Renal cortical epithelial cell (primary cell): ENCODE measurements at regions not wholly inside any gene's neighbourhood (a gene's known extent, or its start where the extent isn't known, plus 50 kb on each side); places are given as distances from the start of the nearest gene placed in this dataset.
"Not testable (repeated sequence)": the region's sequence is repeated elsewhere in the genome, so short reads cannot be mapped to it uniquely, and the experiment has no call there.

Experiments used
- DNase-seq: peaks from one replicate; pipeline ENCODE4 v3.0.0-alpha.2; 2011; ENCODE audit warnings: low read depth

DNA sequence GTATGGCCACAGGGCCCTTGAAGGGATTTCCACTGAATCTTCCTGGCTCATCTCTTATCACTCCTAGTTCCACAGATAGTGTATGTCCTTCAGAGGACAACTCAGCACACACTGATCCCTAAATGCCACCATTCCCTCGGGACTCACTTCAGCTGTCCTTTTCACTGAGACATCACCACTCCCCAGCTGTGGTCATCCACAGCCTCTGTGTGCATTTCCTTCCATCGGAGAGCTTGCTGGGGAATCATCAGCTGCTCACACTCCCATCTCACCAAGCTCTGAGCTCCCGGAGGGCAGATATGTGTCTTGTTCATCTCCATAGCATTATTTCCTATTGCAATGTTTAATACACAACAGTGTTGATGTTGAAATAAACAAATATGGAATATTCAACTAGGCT is 759.5 kb downstream of the RNF144A start:
- no peak for DNase-seq

GRCh38 chr2:7681881-7682461 is 764.8 kb downstream of the RNF144A start:
- DNase-seq = no peak

GRCh38 chr2:7683196-7683595 is 766.0 kb downstream of the RNF144A start:
- DNase-seq = no peak

DNA sequence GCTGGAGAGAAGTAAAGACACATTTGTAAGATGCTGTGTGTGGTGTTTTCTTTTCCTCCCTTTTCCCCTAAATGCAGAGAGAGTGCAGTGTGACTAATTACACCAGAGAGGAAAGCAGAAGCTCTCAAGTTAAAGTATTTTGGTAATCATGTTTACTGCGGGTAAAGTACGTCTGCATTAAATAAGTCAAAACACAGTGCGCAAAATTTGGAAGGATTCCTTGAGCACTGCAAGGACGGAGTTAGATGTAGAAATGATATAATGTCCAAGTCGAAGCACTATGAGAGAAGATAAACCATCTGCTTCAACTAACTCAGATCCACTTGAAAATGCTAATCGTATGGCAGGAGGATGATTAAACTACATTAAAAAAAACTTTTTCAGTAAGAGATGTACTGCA is 766.5 kb downstream of the RNF144A start:
- no peak for DNase-seq

DNA sequence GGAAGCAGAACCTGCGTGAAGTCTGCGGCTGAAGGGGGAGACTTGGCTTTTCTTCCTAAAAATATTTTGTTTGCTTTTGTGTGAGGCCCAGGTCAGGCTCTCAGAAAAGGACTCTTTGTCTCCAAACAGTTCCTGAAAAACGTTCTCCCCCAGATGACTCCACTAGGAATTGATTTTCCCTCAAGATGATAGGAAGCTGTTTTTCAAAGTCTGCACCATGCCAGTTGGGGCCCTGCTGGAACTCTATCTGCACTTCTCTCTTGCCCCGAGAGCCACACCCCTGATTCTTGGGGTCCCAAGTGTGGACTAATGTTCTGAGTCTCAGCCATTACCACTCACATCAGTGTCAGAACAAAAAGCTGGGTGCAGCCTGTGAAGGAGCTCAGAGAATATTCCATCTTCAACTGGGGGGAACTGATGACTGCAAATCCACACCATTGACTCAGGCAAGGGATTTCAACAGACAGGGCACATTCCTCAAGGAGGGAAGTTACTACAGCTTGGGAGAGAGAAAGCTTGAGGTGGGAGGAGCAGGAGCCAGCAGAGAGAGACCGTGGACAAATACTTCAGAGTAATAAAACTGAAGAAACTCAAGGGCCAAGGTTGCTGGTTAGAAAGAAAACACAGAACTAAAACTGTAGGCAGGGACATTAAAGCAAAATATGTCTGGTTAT is 768.3 kb downstream of the RNF144A start:
- peak; percentile 55 for DNase-seq

DNA sequence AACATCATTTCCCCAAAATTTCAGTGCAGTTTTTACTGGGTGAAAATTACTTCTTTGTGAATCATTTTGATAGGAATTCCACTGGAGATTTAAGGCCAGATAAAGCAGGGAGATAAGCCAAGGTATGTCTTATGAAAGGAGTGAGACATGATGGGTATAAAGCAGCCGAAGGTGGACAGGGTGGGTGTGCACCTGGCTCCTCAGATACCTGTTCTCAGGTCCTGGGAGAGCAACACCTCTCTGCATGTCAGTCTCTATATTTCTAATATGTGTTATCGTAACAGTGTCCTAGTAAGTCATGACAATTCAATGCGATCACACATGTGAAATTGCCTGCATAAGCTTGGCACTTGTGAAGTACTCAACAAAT is 768.8 kb downstream of the RNF144A start:
- DNase-seq = no peak

DNA sequence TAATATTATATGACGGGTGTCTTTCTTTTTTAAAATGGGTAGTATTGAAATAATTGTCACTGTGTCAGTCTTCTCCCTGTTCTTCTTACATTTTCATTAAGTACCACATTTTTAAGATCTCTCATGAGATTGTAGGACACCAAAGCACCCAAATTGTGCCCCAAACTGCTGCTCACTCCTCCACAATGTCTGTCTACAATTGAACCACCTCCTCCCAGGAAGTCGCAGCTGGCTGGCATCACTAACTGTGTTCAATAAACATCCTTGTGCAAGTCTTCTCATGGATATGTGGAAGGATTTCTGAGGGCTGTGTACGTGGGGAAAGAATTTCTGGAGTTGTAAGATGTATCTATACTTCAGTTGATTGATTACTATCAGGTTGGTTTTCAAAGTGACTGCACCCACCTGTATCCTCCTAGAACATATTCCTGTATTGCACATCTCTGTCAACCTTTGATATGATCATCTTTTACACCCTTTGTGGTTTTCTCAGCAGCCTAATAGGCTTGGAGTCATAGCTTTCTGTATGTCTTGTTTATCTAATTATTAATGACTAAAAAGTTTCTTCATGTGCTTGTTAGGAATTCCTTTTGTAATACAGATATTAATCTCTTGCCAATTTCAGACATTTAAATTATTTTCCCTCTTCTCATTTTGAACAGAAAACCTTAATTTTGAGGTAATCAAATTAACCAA is 774.9 kb downstream of the RNF144A start:
- DNase-seq = no peak

GRCh38 chr2:7692657-7693161 is 775.5 kb downstream of the RNF144A start:
- DNase-seq = peak; percentile 60

DNA sequence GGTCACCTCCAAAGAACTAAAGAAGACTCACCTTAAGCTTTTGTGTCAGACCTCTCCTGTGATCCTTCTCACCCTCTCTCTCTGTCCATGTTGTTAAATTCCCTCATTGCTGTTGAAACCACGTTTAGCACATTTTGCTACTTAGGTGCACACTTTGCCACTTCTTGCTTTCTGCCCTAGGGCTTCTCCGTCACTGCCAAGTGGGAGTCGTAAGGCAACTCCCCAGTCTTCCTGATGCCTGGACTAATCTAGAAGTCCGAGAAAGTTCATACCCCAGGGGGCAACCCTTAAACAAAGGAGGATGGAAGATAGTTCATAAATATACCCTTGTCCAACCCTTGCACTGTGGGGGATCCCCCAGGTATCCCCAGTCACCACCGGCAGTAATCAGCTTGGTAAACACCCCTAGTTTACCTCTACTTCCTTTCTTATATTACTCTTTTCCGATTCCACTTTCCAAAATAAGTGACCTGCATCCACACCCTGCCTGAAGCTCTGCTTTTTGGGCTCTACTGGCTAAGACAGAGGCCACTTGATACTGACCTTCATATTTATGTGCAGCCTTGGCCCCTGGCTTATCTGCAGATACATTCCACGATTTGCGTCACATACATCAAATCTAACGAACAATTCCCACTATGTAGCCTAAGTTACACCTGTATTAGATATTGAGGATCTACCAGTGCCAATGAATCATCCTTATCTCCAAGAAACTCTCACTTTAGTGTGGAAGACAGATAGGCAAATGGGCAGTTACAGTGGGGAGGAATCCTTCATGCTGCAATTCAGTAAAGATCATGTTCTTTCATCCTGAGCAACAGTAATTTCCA is 776.2 kb downstream of the RNF144A start:
- DNase-seq = no peak

GRCh38 chr2:7694076-7694985 is 777.1 kb downstream of the RNF144A start:
- no peak for DNase-seq

DNA sequence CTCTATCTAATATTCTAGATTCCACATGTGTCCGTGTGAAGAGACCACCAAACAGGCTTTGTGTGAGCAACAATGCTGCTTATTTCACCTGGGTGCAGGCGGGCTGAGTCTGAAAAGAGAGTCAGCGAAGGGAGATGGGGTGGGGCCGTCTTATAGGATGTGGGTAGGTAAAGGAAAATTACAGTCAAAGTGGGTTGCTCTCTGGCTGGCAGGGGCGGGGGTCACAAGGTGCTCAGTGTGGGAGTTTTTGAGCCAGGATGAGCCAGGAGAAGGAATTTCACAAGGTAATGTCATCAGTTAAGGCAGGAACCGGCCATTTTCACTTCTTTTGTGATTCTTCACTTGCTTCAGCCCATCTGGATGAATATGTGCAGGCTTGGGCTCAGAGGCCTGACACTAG is 779.3 kb downstream of the RNF144A start:
- not testable (repeated sequence) for DNase-seq

- no peak for DNase-seq
Measured at GRCh38 chr2:7697052-7697451, 779.8 kb downstream of the RNF144A start.

DNA sequence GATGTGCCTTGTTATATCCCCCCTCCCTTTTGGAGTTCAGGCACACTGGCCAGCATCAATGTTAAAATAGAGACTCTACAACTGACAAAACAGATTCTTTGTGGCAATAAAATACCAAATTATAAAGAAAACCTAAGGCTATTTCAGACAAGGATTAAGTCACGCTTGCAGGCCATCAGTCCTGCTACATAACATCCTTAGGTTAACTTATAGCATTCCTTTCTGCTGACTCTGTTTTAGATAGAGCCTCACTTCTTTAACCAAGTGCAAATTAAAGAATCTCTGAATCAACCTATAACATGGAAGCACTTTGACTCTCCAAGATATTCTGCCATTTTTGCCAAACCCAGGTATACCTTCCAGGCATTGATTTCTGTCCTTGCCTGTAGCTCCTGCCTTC is 784.6 kb downstream of the RNF144A start:
- DNase-seq = no peak

DNA sequence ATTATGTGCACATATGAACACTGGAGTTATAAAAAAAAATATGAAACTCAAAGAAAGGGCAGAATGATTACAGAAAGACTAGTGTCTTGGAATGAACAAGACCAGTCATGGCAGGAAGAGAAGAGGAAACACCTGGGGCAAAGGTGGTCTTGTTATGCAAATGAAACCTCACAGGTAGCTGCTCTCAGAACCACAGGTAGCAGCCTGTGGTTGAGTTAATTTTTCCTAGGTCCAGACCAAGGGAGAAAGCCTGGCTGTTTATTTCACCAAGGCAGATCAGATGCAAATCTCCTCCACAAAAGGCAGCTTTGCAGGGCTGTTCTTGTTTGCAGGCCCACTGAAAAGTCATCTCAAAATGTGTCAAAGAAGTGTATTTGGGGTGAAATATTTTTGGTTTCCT is 785.8 kb downstream of the RNF144A start:
- DNase-seq = no peak

DNA sequence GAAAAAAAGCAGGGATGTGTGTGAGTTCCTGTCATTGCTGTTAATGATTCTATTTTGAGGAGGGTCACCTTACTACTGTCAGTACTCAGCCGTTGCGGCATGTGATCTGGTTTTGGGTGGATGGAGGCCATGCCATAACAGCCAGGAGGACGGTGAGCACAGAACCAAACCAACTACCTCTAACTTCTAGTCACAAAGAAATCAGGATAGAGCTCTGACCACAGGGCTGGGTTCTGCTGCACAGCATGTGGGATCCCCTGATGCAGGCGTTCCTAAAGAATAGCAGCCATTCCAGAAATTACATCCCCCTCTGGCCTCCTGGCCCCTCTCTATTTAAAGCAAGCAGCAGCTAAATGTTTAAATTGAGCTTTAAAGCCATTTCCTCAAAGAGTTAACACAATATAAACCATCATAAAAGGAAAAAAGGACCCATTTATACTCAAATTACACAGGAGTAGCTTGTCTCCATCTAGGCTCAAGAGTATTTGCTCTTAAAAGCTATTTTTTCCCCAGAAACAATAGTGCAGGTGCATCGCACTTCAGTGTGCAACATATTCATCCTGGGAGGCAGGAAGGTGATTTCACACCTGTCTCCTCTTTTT is 786.4 kb downstream of the RNF144A start:
- DNase-seq = no peak

- no peak for DNase-seq
Measured at GRCh38 chr2:7704296-7704865, 787.2 kb downstream of the RNF144A start.

- peak; percentile 28 for DNase-seq
Measured at GRCh38 chr2:7706791-7707190, 789.6 kb downstream of the RNF144A start.

DNA sequence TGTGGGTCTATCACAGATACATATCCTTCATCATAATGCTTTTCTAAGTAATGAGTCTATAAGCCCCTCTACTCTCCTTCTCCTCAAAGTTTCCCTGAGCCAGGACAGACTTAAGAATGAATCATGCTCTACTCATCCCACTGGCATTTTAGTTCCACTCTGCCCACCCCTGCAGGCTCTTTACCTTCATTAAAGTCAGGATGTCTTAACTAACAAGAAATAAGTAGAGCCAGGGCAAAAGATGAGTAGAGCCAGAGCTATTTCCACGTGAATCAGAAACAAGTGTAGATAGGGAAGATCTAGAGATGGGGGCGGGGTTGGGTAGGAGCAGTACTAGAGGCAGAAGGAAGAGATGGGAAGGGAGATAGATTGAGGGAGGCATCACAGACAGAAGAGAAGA is 790.5 kb downstream of the RNF144A start:
- peak; percentile 89 for DNase-seq

GRCh38 chr2:7709907-7710306 is 792.7 kb downstream of the RNF144A start:
- no peak for DNase-seq

GRCh38 chr2:7711167-7711566 is 794.0 kb downstream of the RNF144A start:
- no peak for DNase-seq
